Mesothelial cell of epicardium (in vitro differentiated cells): ENCODE measurements at regions not wholly inside any gene's neighbourhood (a gene's known extent, or its start where the extent isn't known, plus 50 kb on each side); places are given as distances from the start of the nearest gene placed in this dataset.

Experiments
- DNase-seq, 2 experiments: peaks; one replicate each; pipeline ENCODE4 v3.0.0; 2021; ENCODE audit warnings: low spot score in 2 of 2; ENCODE audit not compliant: unreplicated experiment in 2 of 2
- H3K27ac Mint-ChIP-seq: 2 replicates; pipeline ENCODE4 v1.8.0; 2021; ENCODE audit warnings: mixed read lengths
- H3K27me3 Mint-ChIP-seq: 2 replicates; pipeline ENCODE4 v1.8.0; 2021; ENCODE audit warnings: low read depth, mixed read lengths
- H3K36me3 Mint-ChIP-seq: 2 replicates; pipeline ENCODE4 v1.8.0; 2021; ENCODE audit warnings: mixed read lengths
- H3K4me1 Mint-ChIP-seq: 2 replicates; pipeline ENCODE4 v1.8.0; 2021; ENCODE audit warnings: mixed read lengths
- H3K4me3 Mint-ChIP-seq: 2 replicates; pipeline ENCODE4 v1.8.0; 2021; ENCODE audit warnings: mild to moderate bottlenecking, moderate library complexity, mixed read lengths
- H3K9me3 Mint-ChIP-seq: 2 replicates; pipeline ENCODE4 v1.8.0; 2021; ENCODE audit warnings: mixed read lengths
- TF ChIP-seq, protein P1 (sequence below): fragments of 200-600 bp; sonication (generic); IDR thresholded peaks from one replicate; pipeline ENCODE4 v1.5.0; 2021; ENCODE audit warnings: antibody characterized with exemption; ENCODE audit not compliant: unreplicated experiment

- TF ChIP-seq, protein P1, sequence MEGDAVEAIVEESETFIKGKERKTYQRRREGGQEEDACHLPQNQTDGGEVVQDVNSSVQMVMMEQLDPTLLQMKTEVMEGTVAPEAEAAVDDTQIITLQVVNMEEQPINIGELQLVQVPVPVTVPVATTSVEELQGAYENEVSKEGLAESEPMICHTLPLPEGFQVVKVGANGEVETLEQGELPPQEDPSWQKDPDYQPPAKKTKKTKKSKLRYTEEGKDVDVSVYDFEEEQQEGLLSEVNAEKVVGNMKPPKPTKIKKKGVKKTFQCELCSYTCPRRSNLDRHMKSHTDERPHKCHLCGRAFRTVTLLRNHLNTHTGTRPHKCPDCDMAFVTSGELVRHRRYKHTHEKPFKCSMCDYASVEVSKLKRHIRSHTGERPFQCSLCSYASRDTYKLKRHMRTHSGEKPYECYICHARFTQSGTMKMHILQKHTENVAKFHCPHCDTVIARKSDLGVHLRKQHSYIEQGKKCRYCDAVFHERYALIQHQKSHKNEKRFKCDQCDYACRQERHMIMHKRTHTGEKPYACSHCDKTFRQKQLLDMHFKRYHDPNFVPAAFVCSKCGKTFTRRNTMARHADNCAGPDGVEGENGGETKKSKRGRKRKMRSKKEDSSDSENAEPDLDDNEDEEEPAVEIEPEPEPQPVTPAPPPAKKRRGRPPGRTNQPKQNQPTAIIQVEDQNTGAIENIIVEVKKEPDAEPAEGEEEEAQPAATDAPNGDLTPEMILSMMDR: no peak
- H3K36me3 Mint-ChIP-seq: no peaks in the 10 kb centered on the region
- DNase-seq: no peak
- H3K27ac Mint-ChIP-seq: no peak overlapping the region
- no peaks in the 10 kb centered on the region for H3K9me3 Mint-ChIP-seq
- peaks cover 9% of the 10 kb centered on the region for H3K4me1 Mint-ChIP-seq
- H3K27me3 Mint-ChIP-seq: no peaks in the 10 kb centered on the region
- no peak overlapping the region for H3K4me3 Mint-ChIP-seq
Measured at GRCh38 chr3:191518861-191519260, 57.9 kb downstream of the PYDC2 start.

GRCh38 chr3:191521055-191521454, 60.1 kb downstream of the PYDC2 start:
- TF ChIP-seq, protein P1: no peak
- no peaks in the 10 kb centered on the region for H3K36me3 Mint-ChIP-seq
- no peak overlapping the region for H3K4me3 Mint-ChIP-seq
- no peak for DNase-seq
- H3K4me1 Mint-ChIP-seq: no peaks in the 10 kb centered on the region
- no peak overlapping the region for H3K27ac Mint-ChIP-seq
- H3K27me3 Mint-ChIP-seq: no peaks in the 10 kb centered on the region
- H3K9me3 Mint-ChIP-seq: no peaks in the 10 kb centered on the region

DNA sequence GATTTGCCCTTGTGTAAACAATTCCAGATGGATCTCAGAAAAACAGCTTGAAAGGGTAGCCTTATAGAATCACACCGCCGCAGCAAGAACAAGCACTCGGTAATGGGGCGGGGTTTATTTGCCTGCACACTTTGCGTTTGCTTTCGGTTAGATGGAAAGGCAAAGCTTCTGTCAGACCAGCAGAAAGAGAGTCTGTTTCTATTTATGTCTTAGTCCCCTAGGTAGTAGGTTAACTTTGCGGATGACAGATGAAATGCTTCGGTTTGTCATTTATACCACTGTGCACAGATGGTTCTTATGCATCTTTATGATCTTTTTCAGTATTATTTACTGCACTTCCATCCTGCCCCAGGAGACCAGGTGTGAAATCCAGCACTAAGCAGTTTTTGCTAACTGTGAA, 62.2 kb downstream of the PYDC2 start:
- no peaks in the 10 kb centered on the region for H3K9me3 Mint-ChIP-seq
- DNase-seq: no peak
- no peaks in the 10 kb centered on the region for H3K36me3 Mint-ChIP-seq
- TF ChIP-seq, protein P1: no peak
- no peaks in the 10 kb centered on the region for H3K4me1 Mint-ChIP-seq
- no peak overlapping the region for H3K27ac Mint-ChIP-seq
- no peaks in the 10 kb centered on the region for H3K27me3 Mint-ChIP-seq
- H3K4me3 Mint-ChIP-seq: no peak overlapping the region

- Mint-ChIP-seq H3K36me3 (no peaks in the 10 kb centered on the region), H3K4me3 (no peak overlapping the region)
Measured at GRCh38 chr3:191528589-191528988, 67.6 kb downstream of the PYDC2 start.

DNA sequence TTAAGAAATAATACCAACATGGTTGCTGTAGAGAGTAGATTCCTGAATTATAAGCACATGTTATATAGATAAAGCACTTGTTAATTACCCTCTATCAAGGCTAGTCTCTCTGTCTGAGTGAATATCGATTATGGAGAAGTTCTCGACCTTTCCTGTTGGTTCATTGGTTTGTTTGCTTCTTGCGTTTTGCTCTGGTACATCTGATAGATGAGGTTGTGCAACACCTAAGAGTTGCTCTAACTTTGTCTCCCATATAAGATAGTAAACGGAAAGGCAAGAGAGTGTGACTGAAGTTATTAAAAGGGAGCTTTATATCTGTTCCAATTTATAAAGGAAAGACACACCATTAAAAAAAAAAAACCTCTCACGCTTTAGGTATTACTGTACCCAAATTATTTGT, 69.0 kb downstream of the PYDC2 start:
- Mint-ChIP-seq H3K9me3 (no peaks in the 10 kb centered on the region), H3K27ac (no peak overlapping the region), H3K36me3 (no peaks in the 10 kb centered on the region), H3K27me3 (no peaks in the 10 kb centered on the region), H3K4me3 (no peak overlapping the region), H3K4me1 (peaks cover 8% of the 10 kb centered on the region)
- TF ChIP-seq, protein P1: no peak
- no peak for DNase-seq

More at GRCh38 chr3:191528589-191528988, 67.6 kb downstream of the PYDC2 start:
- H3K27ac Mint-ChIP-seq: no peak overlapping the region
- no peaks in the 10 kb centered on the region for H3K27me3 Mint-ChIP-seq
- no peaks in the 10 kb centered on the region for H3K9me3 Mint-ChIP-seq
- peaks cover 8% of the 10 kb centered on the region for H3K4me1 Mint-ChIP-seq
- no peak for DNase-seq
- TF ChIP-seq, protein P1: no peak

GRCh38 chr3:191531434-191531972, 70.5 kb downstream of the PYDC2 start:
- no peak for DNase-seq
- Mint-ChIP-seq H3K36me3 (no peaks in the 10 kb centered on the region), H3K27ac (no peak overlapping the region), H3K4me3 (no peak overlapping the region), H3K27me3 (no peaks in the 10 kb centered on the region), H3K9me3 (no peaks in the 10 kb centered on the region), H3K4me1 (peaks cover 8% of the 10 kb centered on the region)
- TF ChIP-seq, protein P1: no peak
